Gastroesophageal sphincter (tissue), 4 donors: ENCODE measurements at regions not wholly inside any gene's neighbourhood (a gene's known extent, or its start where the extent isn't known, plus 50 kb on each side); places are given as distances from the start of the nearest gene placed in this dataset.

Experiments used
- ATAC-seq: fragments of 150-250 bp; one replicate; pipeline ENCODE4 v1.9.1; 2016; ENCODE audit warnings: mild to moderate bottlenecking, moderate library complexity
- H3K27ac ChIP-seq, 4 donors: fragments of 200-600 bp; sonication (generic) in 3 of 4; 1 replicate in 3 of 4; 2 replicates in 1 of 4; pipeline ENCODE4 v1.5.1; 2016 to 2019
- H3K27me3 ChIP-seq: fragments of 200-600 bp; sonication (generic); one replicate; pipeline ENCODE4 v1.5.1; 2019
- H3K36me3 ChIP-seq, 2 donors: fragments of 200-600 bp; sonication (generic); one replicate each; pipeline ENCODE4 v1.5.1; 2019; ENCODE audit warnings: control low read depth in 1 of 2
- H3K4me1 ChIP-seq, 3 donors: fragments of 200-600 bp; sonication (generic); 1 replicate in 2 of 3; 2 replicates in 1 of 3; pipeline ENCODE4 v1.5.1; 2016 to 2019; ENCODE audit warnings: control low read depth in 2 of 3
- H3K4me3 ChIP-seq, 2 donors: fragments of 200-600 bp; sonication (generic); one replicate each; pipeline ENCODE4 v1.5.1; 2019; ENCODE audit warnings: mild to moderate bottlenecking in 1 of 2, moderate library complexity in 1 of 2
- H3K9me3 ChIP-seq, 3 donors: fragments of 200-600 bp; sonication (generic); one replicate each; pipeline ENCODE4 v1.5.1; 2017 to 2019; ENCODE audit warnings: control low read depth in 2 of 3
- CTCF ChIP-seq, 4 experiments: fragments of 200-600 bp in 2 of 4; fragments of 450-650 bp in 2 of 4; sonication (generic) in 1 of 4; IDR thresholded peaks; one replicate each; pipeline ENCODE4 v1.5.1; 2017 to 2019; ENCODE audit warnings: antibody characterized with exemption in 4 of 4, mild to moderate bottlenecking in 2 of 4, moderate library complexity in 2 of 4
- EP300 ChIP-seq: sonication (generic); formaldehyde crosslinking; IDR thresholded peaks from one replicate; pipeline ENCODE4 v1.6.1; 2017; ENCODE audit warnings: antibody characterized with exemption, mild to moderate bottlenecking
- POLR2A ChIP-seq, 2 donors: fragments of 450-650 bp; IDR thresholded peaks; one replicate each; pipeline ENCODE4 v1.6.1; 2017; ENCODE audit warnings: antibody characterized with exemption in 2 of 2, mild to moderate bottlenecking in 2 of 2, moderate library complexity in 1 of 2
- POLR2AphosphoS5 ChIP-seq: sonication (generic); formaldehyde crosslinking; IDR thresholded peaks from one replicate; pipeline ENCODE4 v1.6.1; 2017; ENCODE audit warnings: antibody characterized with exemption
- WGBS, 2 donors: methylation state at CpG; one replicate each; pipeline ENCODE4 v1.1.5; 2018; ENCODE audit warnings: low coverage in 1 of 2; 5-methylcytosine and 5-hydroxymethylcytosine counted together

DNA sequence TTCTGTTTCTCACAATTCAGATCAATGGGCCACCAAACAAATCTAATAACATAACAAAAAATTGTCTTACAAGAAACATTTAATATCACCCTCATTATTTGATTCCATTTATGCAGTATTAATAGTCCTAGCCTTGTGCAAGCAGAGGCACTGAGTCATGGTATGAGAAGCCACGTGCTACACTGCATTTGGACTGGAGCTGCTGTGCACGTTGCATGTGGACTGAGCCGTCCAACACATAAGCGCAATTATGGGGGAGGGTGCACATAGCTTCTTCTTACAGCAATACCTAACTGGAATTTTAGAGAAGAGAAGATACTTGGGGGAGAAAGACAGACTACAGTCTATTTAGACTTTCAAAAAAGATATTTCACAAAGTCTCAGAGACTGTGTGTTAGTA lies 329.6 kb upstream of the ID2 start:
- no peaks in the 10 kb centered on the region for H3K9me3 ChIP-seq
- 75 to 92% methylated on average over 2 to 4 of the region's 4 CpGs for WGBS, 2 donors
- no peaks in the 10 kb centered on the region for H3K36me3 ChIP-seq
- ATAC-seq, result no peak
- no peaks in the 10 kb centered on the region for H3K27me3 ChIP-seq
- H3K4me1 ChIP-seq, result no peaks in the 10 kb centered on the region
- H3K27ac ChIP-seq, result no peak overlapping the region
- TF ChIP-seq CTCF (IDR thresholded peaks at IDR 0.05) (no peak), POLR2AphosphoS5 (no peak), POLR2A (IDR thresholded peaks at IDR 0.05) (no peak), EP300 (no peak)
- H3K4me3 ChIP-seq, result no peak overlapping the region

GRCh38 chr2:8352989-8353388 lies 328.9 kb upstream of the ID2 start:
- 79 to 100% methylated on average over 1 of the region's 1 CpG for WGBS, 2 donors
- Histone ChIP-seq H3K27me3 (no peaks in the 10 kb centered on the region), H3K4me3 (no peak overlapping the region), H3K9me3 (no peaks in the 10 kb centered on the region), H3K36me3 (no peaks in the 10 kb centered on the region), H3K4me1 (no peaks in the 10 kb centered on the region), H3K27ac (no peak overlapping the region)
- no peak for ATAC-seq
- TF ChIP-seq POLR2A (IDR thresholded peaks at IDR 0.05), result no peak
- no peak for TF ChIP-seq CTCF (IDR thresholded peaks at IDR 0.05)
- no peak for TF ChIP-seq POLR2AphosphoS5

- Histone ChIP-seq H3K27me3 (no peaks in the 10 kb centered on the region), H3K4me1 (no peaks in the 10 kb centered on the region), H3K36me3 (no peaks in the 10 kb centered on the region), H3K27ac (no peak overlapping the region), H3K4me3 (no peak overlapping the region), H3K9me3 (no peaks in the 10 kb centered on the region)
- WGBS, 2 donors, result 68 to 73% methylated on average over 5 to 7 of the region's 7 CpGs
- no peak for ATAC-seq
- TF ChIP-seq EP300, result no peak
- TF ChIP-seq POLR2A (IDR thresholded peaks at IDR 0.05), result no peak
- no peak for TF ChIP-seq CTCF (IDR thresholded peaks at IDR 0.05)
- TF ChIP-seq POLR2AphosphoS5, result no peak
Observed at GRCh38 chr2:8355102-8355859, 326.6 kb upstream of the ID2 start.

DNA sequence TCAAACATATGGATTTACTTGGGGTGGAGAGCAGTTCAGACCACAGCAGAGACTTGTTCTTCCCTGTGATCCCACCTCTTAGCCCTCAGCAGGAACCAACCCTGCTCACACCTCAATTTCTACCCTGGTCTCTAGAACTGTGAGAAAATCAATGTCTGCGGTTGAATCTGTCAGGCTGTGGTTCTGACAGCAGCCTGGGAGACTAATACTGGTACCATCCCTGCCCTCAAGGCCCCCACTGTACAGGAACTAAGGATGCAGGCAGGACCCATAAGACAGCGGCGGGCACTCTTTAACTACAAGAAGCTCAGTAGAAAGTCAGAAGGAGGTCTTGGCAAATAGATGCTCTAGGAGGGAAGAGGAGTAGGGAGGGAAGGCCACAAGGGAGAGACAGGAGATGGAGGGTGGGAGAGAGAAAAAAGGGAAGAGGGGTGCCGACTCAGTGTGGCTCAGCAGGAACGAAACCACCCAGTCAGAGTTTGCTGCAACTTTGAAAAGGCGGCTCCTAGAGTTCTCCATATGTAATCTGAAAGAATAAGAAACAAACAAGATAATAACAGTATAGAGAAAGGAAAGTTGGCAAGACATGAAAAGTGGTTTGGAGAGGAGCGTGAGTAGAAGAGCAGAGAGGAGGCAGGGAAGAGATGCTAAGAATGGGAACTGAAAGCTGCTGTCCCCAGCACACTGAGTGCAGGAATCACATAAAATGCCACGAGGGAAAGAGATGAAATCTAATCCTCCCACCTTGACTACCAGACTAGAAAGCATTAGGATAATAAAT lies 323.9 kb upstream of the ID2 start:
- Histone ChIP-seq H3K36me3 (no peaks in the 10 kb centered on the region), H3K9me3 (no peaks in the 10 kb centered on the region), H3K4me1 (no peaks in the 10 kb centered on the region), H3K27ac (no peak overlapping the region), H3K27me3 (no peaks in the 10 kb centered on the region), H3K4me3 (no peak overlapping the region)
- no peak for ATAC-seq
- 57 to 77% methylated on average over 5 to 6 of the region's 8 CpGs for WGBS, 2 donors
- no peak for TF ChIP-seq EP300
- TF ChIP-seq POLR2A (IDR thresholded peaks at IDR 0.05), result no peak
- no peak for TF ChIP-seq CTCF (IDR thresholded peaks at IDR 0.05)
- no peak for TF ChIP-seq POLR2AphosphoS5

GRCh38 chr2:8361930-8362329 lies 319.9 kb upstream of the ID2 start:
- 83 to 94% methylated on average over 6 to 8 of the region's 8 CpGs for WGBS, 2 donors
- H3K4me1 ChIP-seq, result no peaks in the 10 kb centered on the region
- H3K9me3 ChIP-seq, result no peaks in the 10 kb centered on the region
- no peak overlapping the region for H3K27ac ChIP-seq
- TF ChIP-seq POLR2A (IDR thresholded peaks at IDR 0.05) (no peak), POLR2AphosphoS5 (no peak), CTCF (IDR thresholded peaks at IDR 0.05) (no peak), EP300 (no peak)
- no peaks in the 10 kb centered on the region for H3K36me3 ChIP-seq
- no peak overlapping the region for H3K4me3 ChIP-seq
- H3K27me3 ChIP-seq, result no peaks in the 10 kb centered on the region
- ATAC-seq, result no peak
